NB4 (cell line): ENCODE measurements at regions not wholly inside any gene's neighbourhood (a gene's known extent, or its start where the extent isn't known, plus 50 kb on each side); places are given as distances from the start of the nearest gene placed in this dataset.

Experiments used
- DNase-seq: peaks from one replicate; pipeline ENCODE4 v3.0.0; 2010; ENCODE audit warnings: low read depth
- H3K4me3 ChIP-seq: one replicate; pipeline ENCODE4 v1.5.1; 2011; ENCODE audit warnings: mild to moderate bottlenecking, low read depth, low read length, moderate library complexity
- MYC ChIP-seq: IDR thresholded peaks from 2 replicates; pipeline ENCODE4 v1.6.1; 2011; ENCODE audit warnings: low read depth, low read length
- POLR2A ChIP-seq: IDR thresholded peaks from 2 replicates; pipeline ENCODE4 v1.6.1; 2011; ENCODE audit warnings: mild to moderate bottlenecking; ENCODE audit not compliant: insufficient read length; ENCODE audit errors: extremely low read depth
- TF ChIP-seq, protein P1 (sequence below): IDR thresholded peaks from 2 replicates; pipeline ENCODE4 v1.6.1; 2011; ENCODE audit warnings: low read depth, low read length
- TF ChIP-seq, protein P2 (sequence below): IDR thresholded peaks from one replicate; pipeline ENCODE4 v1.5.1; 2012; ENCODE audit warnings: low read depth, low read length

DNA sequence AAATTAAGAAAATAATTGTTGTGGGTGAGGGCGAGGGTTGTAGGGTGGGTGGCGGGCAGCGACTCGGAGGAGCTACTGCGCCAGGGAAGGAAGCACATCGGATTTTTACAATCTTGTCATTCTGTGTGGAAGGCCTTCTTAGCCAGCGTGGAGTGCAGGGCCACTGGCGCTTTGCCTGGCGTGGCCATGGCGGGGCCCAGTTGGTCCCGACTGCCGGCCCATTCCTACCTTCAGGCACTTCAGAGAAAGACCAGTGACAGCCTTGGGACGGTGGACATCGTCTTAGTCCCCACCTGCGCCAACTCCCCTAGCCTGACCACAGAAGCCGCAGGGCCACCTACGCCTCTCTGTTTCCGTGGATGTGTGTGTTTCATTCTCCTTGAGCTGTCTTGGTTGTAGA, 136.9 kb upstream of the NEGR1 start:
- DNase-seq: no peak
- H3K4me3 ChIP-seq: no peak overlapping the region
- TF ChIP-seq, protein P1, sequence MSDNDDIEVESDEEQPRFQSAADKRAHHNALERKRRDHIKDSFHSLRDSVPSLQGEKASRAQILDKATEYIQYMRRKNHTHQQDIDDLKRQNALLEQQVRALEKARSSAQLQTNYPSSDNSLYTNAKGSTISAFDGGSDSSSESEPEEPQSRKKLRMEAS: no peak
- TF ChIP-seq MYC (no peak), POLR2A (no peak)
- TF ChIP-seq, protein P2, sequence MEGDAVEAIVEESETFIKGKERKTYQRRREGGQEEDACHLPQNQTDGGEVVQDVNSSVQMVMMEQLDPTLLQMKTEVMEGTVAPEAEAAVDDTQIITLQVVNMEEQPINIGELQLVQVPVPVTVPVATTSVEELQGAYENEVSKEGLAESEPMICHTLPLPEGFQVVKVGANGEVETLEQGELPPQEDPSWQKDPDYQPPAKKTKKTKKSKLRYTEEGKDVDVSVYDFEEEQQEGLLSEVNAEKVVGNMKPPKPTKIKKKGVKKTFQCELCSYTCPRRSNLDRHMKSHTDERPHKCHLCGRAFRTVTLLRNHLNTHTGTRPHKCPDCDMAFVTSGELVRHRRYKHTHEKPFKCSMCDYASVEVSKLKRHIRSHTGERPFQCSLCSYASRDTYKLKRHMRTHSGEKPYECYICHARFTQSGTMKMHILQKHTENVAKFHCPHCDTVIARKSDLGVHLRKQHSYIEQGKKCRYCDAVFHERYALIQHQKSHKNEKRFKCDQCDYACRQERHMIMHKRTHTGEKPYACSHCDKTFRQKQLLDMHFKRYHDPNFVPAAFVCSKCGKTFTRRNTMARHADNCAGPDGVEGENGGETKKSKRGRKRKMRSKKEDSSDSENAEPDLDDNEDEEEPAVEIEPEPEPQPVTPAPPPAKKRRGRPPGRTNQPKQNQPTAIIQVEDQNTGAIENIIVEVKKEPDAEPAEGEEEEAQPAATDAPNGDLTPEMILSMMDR: no peak

DNA sequence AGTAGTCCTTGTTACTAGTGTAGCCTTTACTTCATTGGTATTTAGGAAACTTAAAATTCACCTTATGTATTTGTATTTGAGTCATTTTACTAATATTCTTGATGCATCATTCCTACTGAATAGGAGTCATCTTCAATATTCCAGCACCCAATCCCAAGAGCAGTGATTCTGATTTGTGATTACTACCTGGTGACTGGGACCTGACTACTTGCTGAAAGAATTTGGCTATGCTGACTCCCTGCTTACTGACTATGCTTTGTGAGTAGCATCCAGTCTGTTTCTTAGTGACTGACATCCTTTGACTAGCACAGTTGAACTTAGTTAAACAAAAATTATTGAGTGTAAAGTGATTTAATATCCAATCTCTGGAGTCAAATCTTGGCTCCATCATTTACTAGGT, 129.9 kb upstream of the NEGR1 start:
- TF ChIP-seq, protein P1: no peak
- no peak for TF ChIP-seq POLR2A
- TF ChIP-seq, protein P2: no peak
- TF ChIP-seq MYC: no peak
- no peak for DNase-seq
- H3K4me3 ChIP-seq: no peak overlapping the region

DNA sequence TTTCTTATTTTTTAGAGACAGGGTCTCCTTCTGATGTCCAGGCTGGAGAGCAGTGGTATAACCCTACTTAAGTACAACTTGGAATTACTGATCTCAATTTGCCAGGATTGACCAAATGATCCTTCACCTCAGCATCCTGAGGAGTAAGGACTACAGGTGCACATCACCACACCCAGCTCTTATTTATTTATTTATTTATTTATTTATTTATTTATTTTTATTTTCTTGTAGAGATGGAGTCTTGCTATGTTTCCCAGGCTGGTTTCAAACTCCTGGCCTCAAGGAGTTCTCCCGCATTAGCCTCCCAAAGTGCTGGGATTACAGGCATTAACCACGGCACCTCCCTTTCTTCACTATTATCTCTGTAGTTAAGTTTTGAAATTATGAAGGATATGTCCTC, 117.5 kb upstream of the NEGR1 start:
- no peak for TF ChIP-seq MYC
- TF ChIP-seq, protein P1: no peak
- TF ChIP-seq, protein P2: no peak
- TF ChIP-seq POLR2A: no peak
- no peak for DNase-seq
- H3K4me3 ChIP-seq: no peak overlapping the region

DNA sequence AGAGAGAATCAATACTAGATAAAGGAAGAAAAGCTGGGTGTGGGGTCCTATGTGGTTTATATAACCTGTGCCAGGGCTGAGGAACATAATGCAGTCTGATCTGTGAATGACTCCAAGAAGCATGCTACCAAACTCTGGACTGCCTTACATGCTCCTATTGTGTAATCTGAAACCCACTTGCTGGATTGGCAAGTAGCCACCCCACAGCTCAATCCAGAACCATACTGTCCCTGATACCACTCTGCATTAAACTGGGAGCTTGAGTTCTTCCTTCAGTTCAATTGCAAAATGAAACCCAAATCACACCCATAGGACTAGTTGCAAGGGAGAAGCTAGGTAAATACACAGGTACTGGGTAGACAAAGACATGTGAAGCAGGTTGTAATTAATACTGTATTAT, 115.4 kb upstream of the NEGR1 start:
- peak; percentile 2 for DNase-seq
- no peak overlapping the region for H3K4me3 ChIP-seq
- TF ChIP-seq, protein P1: no peak
- TF ChIP-seq MYC (no peak), POLR2A (no peak)
- TF ChIP-seq, protein P2: no peak

DNA sequence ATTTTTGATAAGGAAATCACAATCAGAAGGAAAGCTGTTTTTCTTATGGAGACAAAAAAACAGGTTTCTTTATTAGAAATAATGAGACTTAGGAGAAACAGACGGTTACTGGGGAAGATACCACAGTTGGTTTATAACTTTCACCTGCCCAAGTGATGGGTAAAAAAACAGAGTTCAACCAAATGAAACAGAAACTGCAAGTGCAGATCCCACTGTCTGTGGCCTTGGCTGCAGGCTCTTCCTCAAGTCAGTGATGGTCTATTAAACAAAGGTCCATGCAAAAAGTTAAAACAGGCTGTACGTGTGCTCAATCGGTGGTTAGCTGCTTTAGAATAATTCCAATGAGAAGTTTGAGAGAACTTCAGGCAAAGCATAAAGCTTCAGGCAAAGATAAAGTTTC, 112.1 kb upstream of the NEGR1 start:
- no peak for DNase-seq
- no peak overlapping the region for H3K4me3 ChIP-seq
- TF ChIP-seq, protein P2: no peak
- TF ChIP-seq MYC (no peak), POLR2A (no peak)
- TF ChIP-seq, protein P1: no peak

DNA sequence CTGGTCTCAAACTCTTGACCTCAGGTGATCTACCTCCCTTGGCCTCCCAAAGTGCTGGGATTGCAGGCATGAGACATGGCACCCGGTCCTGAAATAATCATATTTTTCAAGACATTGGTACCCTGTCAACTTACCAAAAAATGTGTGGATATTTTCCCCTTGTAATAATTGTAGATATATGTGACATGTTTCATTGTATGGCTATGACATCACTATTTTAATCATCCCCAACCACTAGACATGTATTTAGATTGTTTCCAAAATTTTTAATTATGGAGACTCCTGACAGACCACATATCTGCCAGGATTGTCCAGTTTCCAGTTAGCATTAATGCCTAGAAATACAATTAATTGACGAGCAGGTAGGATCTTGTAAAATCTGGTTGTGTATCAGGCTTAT, 96.7 kb upstream of the NEGR1 start:
- H3K4me3 ChIP-seq: no peak overlapping the region
- no peak for DNase-seq
- TF ChIP-seq, protein P1: no peak
- TF ChIP-seq MYC (no peak), POLR2A (no peak)
- TF ChIP-seq, protein P2: no peak
